ENCODE measurements at regions not wholly inside any gene's neighbourhood (a gene's known extent, or its start where the extent isn't known, plus 50 kb on each side); places are given as distances from the start of the nearest gene placed in this dataset.

DNA sequence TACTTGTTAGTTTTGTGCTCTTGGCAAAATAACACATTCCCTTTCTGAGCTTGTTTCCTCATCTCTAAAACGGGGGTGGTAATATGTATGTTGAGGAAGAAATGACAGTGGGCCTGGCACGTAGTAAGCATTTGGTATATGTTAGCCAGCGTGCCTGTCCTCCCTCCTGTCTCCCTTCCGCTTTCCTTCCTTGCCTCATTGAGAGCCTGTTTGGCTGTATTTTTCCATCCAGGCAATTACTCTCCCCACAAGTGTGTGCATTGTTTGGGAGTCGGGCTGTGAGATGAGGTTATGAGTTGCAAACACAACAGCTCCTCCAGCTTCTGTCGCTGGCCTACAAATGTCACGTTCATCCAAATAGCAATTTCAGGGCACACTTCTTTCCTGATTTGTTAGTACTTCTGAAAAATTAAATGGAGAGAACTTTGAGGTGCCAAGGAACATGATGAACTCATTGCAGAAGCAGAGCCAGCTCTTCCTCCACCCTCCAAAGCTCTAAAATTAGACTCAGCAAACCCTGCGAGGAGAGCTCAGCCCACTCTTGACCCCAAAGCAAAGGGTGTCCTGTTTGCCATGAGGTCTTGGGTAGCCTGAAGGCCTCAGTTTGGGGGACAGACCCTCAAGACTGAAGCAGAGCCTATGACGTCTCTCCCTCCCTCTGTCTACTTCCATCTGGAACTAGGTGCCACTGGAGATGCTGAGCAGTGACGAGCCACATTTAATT lies 50.7 kb upstream of the TOX2 start:
- no peak for DNase-seq

- no peak for DNase-seq
Measured at GRCh38 chr20:43863330-43863729, 51.3 kb upstream of the TOX2 start.

DNA sequence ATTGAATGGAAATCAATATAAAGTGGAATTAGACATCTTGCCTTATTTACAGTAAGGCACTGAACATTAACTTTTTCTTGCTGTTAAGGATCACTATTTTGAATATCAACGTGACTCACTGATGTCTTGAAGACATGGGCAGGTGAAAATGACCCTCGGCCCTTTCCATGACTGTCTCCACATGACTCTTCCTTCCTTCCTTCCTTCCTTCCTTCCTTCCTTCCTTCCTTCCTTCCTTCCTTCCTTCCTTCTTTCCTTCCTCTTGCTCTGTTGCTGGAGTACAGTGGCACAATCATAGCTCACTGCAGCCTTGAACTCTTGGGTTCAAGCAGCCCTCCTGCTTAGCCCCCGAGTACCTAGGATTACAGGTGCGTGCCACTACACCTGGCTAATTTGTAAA lies 52.2 kb upstream of the TOX2 start:
- DNase-seq: no peak

- DNase-seq: no peak
Measured at GRCh38 chr20:43859994-43860393, 54.7 kb upstream of the TOX2 start.

DNA sequence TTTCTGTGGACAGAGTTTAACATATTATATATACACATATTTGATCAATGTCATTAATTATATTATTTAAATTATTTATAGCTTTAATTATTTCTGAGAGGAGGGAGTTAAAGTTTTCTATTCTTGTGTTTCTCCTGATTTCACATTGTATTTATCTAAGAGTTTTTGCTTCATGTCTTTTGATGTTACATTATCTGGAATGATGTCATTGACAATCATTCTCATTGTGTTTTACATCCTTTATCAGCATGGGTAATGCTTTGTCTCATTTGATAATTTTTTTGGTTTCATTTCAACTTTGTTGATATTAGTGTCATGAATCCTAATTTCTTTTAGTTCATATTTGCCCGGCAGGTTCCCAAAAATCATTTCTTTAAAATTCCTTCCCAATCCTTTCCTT lies 56.7 kb upstream of the TOX2 start:
- no peak for DNase-seq

GRCh38 chr20:43857127-43857526 lies 57.5 kb upstream of the TOX2 start:
- DNase-seq: no peak

DNA sequence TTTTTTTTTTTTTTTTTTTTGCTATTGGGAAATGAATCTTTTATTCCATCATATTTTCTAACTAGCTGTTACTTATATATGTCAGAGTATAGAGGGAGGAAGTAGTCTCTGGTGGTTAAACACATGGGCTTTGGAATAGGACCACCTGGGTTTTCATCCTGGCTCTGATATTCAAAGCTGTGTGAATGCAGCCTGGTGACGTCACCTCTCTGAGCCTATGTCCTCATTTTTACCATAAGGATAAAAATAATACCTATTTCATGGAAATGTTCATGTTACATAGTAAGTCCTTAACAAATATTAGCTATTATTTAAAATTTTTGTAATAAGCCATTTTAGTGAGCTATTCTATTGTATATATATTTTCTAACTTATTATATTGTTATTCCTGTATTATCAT lies 58.8 kb upstream of the TOX2 start:
- no peak for DNase-seq

DNA sequence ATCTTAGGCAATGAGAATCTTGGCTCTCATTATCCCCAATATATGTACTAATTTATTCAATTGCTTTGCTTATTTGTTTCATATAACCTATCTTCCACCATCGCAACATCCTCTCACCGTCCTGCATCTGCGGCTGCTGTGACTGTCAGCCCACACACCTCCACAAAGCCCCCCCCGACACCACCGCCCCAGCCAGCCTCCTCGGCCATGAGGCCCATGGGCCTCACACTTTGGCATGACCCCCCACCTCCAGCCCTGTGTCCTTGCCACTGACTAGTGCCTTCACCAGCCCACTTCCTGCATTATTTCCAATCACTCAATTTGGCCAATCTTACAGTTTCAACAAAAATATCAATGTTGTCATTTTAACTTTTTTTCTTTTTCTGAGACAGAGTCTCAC lies 60.7 kb upstream of the TOX2 start:
- no peak for DNase-seq

DNA sequence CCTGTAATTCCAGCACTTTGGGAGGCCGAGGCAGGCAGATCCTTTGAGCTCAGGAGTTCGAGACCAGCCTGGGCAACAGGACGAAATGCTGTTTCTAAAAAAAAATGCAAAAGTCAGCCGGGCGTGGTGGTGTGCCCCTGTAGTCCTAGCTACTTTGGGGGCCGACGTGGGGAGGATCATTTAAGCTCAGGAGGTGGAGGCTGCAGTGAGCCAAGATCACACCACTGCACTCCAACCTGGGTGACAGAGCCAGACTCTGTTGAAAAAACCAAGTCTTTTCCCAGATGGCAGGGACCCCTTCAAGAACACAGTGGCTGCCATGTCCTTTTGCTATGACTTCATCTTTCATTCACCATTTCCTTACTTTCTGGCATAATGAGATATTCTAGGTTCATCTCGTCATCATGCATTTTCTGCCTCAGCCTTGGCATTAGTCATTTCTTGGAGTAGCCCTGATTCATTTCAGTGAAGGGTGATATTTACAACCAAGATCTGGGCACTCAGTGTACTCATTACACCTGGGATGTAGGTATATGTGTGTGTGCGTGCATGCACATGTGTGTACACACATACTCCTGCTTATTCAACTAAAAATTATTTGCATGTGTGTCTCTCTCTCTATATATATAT lies 61.4 kb upstream of the TOX2 start:
- DNase-seq: no peak

GRCh38 chr20:43849496-43850186 lies 65.0 kb upstream of the TOX2 start:
- peak; percentile 3 for DNase-seq

- peak; percentile 17 for DNase-seq
Measured at GRCh38 chr20:43846516-43846905, 68.1 kb upstream of the TOX2 start.

DNA sequence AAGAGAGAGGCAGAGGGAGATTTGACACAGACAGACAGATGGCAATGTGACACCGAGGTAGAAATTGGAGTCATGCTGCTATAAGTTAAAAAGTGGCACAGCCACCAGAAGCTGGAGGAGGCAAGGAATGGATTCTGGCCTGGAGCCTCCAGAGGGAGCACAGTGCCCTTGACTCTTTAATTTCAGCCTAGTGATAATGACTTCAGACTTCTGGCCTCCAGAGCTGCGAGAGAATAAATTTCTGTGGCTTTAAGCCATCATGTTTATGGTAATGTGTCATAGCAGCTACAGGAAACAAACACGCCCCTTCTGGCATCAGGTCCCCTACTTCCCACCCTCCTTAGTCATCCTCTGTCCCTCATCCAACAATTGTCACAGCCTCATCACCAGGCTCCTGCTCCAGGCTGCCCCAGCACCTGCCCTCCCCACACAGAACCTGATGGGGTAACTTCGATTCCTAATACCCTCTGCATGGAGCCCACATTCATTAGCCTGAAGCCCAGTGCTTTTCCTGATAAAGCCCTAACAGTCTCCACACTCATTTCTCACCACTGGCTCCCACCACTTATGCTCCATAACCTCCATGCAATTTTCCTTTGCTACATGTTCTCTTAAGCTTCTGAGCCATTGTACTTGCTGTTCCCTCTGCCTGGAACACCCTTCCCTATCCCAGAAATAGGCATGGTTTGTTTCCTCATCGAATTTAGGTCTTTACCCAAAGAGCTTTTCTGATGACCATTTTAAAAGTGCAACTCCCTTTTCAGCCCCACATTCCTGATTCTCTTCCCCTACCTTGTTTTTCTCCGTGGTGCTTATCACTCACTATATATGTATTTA lies 69.7 kb upstream of the TOX2 start:
- peak; percentile 7 for DNase-seq

DNA sequence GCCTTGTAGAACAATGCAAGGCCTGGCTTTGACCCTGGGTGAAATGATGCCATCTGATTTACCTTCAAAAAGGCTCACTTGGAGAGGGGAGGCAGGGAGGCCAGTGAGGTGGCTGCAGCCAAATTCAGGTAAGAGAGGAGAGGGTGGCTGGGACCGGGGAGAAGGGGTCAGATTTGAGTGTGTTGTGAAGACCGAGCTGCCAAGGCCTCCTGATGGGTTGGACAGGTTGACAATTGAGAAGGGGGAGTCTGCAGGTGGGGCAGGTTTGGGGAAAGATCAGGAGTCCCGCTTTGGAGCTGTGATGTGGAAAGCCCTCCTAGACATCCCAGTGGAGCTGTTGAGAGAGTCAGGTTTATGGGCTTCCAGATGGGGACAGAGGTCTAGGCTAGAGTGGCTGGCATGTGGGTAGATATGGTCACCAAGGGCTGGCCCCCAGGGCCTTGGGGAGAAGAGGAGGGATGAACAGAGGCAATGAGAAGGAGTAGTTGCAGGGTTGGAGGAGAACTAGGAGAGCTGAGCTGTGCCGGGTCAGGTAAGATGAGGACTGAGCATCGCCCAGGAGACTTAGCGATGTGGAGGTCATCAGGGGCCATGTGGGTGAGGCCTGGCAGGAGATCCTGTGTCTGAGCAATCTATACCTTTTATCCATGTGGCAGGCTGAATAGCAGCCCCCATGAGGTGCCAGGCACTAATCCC lies 70.5 kb upstream of the TOX2 start:
- DNase-seq: peak; percentile 2

DNA sequence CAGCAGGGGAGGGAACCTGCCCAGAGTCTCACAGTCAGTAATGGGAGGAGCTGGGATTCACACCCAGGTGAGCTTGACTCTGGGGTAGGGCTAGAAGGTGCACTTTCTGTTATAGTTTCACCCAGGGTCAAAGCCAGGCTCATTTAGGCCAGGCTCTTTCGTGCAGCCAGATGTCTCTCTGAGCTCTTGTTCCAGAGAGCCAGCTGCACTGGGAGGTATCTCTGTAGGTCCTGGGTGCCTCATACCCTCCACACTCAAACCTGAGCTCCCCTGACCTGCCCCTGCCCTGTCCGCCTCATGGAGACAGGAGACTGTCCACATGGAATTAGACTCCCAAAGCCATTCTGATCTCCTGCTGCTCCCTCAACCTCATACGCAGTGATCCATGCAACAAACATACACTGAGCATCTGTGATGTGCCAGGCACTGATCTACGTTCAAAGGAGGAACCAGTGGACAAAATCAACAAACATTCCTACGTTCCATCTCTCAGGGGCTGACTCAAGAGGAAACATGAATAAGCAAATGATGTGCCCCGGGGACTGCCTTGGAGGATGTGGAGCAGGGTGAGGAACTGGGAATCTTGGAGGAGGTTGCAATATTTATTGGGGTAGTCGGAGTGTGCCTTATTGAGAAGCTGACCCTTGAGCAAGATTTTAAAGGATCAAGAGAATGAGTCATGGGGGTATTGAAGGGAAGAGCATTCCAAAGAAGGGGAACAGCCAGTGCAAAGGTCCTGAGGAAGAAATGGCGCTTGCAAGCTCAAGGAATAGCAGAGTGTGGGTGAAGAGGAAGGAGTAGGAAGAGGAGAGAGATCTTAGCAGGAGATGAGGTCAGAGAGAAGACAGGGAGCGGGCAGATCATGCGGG lies 71.3 kb upstream of the TOX2 start:
- DNase-seq: no peak

GRCh38 chr20:43842126-43843020 lies 72.3 kb upstream of the TOX2 start:
- DNase-seq: peak; percentile 70

- peak; percentile 13 for DNase-seq
Measured at GRCh38 chr20:43840382-43841070, 74.1 kb upstream of the TOX2 start.

DNA sequence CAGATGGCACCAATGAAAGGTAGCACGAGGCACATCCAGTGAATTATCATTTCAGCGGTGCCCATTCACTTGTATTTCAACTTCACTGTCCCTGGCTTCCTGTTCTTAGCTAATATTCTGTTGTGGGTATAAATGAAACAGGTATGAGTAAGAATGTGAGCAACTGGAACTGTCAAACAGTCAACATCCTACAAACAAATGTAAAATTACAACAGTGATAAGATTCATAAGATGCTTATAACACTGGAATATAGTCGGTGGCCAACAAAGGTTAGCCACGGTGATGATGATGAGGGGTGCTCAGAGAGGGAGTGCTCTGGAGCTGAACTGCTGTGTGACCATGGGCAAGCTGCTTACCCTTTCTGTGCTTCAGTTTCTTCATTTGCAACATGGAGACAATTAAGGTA lies 74.9 kb upstream of the TOX2 start:
- DNase-seq: no peak

DNA sequence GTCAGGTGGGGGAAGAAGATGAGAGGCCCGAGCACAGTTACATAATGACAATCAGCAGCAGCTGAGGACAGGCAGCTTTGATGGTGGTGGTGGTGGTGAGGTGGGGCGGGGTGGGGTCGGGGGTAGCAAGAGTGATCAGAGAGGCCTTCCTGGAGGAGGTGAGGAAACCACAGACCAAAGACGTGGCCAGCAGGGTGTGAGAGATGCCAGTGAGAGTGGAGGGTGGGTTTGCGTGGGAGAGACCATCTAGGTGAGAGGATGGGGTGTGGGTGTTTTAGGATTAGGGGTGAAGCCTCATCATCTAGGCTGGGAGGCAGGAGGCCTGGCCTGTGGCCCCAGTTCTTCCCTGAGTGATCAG lies 76.0 kb upstream of the TOX2 start:
- no peak for DNase-seq

GRCh38 chr20:43837856-43838702 lies 76.6 kb upstream of the TOX2 start:
- DNase-seq: peak; percentile 1
